Skin of body (tissue), 1 donor: ENCODE measurements at regions not wholly inside any gene's neighbourhood (a gene's known extent, or its start where the extent isn't known, plus 50 kb on each side); places are given as distances from the start of the nearest gene placed in this dataset.
"Not testable (repeated sequence)": the region's sequence is repeated elsewhere in the genome, so short reads cannot be mapped to it uniquely, and the experiment has no call there.

Experiments used
- DNase-seq: peaks from one replicate; lab custom pipeline; 2025; lab: John Stamatoyannopoulos, UW

GRCh38 chr3:191848818-191849217 is 387.9 kb downstream of the PYDC2 start:
- DNase-seq, result no peak

GRCh38 chr3:191859531-191859930 is 398.6 kb downstream of the PYDC2 start:
- no peak for DNase-seq

GRCh38 chr3:191869738-191870415 is 408.9 kb downstream of the PYDC2 start:
- DNase-seq, result no peak

- no peak for DNase-seq
These were observed 412.8 kb downstream of the PYDC2 start for GRCh38 chr3:191873736-191874135.

- no peak for DNase-seq
These were observed 421.3 kb downstream of the PYDC2 start for GRCh38 chr3:191882289-191882688.

- no peak for DNase-seq
These were observed 423.2 kb downstream of the PYDC2 start for GRCh38 chr3:191884132-191884531.

- DNase-seq, result no peak
These were observed 428.1 kb downstream of the PYDC2 start for GRCh38 chr3:191889106-191889505.

GRCh38 chr3:191889756-191890155 is 428.8 kb downstream of the PYDC2 start:
- no peak for DNase-seq

- DNase-seq, result no peak
These were observed 433.4 kb downstream of the PYDC2 start for GRCh38 chr3:191894406-191894805.

GRCh38 chr3:191901741-191902140 is 440.8 kb downstream of the PYDC2 start:
- DNase-seq, result no peak

- no peak for DNase-seq
These were observed 451.7 kb downstream of the PYDC2 start for GRCh38 chr3:191912616-191913204.

- peak; percentile 71 for DNase-seq
These were observed 454.7 kb downstream of the PYDC2 start for GRCh38 chr3:191915712-191916111.

GRCh38 chr3:191919491-191920026 is 458.6 kb downstream of the PYDC2 start:
- peak; percentile 96 for DNase-seq

GRCh38 chr3:191922570-191922969 is 461.6 kb downstream of the PYDC2 start:
- DNase-seq, result no peak

- not testable (repeated sequence) for DNase-seq
These were observed 466.3 kb downstream of the PYDC2 start for GRCh38 chr3:191927183-191927817.

- not testable (repeated sequence) for DNase-seq
These were observed 467.0 kb downstream of the PYDC2 start for GRCh38 chr3:191927998-191928397.

- DNase-seq, result no peak
These were observed 483.9 kb downstream of the PYDC2 start for GRCh38 chr3:191944835-191945234.

GRCh38 chr3:191952186-191952585 is 491.2 kb downstream of the PYDC2 start:
- DNase-seq, result no peak

- DNase-seq, result no peak
These were observed 491.6 kb downstream of the PYDC2 start for GRCh38 chr3:191952609-191953008.

GRCh38 chr3:191958980-191959671 is 498.2 kb downstream of the PYDC2 start:
- no peak for DNase-seq

GRCh38 chr3:191959876-191960413 is 499.0 kb downstream of the PYDC2 start:
- DNase-seq, result no peak

GRCh38 chr3:191961022-191961421 is 500.1 kb downstream of the PYDC2 start:
- no peak for DNase-seq
